Naive B cell (primary cell): ENCODE measurements at regions not wholly inside any gene's neighbourhood (a gene's known extent, or its start where the extent isn't known, plus 50 kb on each side); places are given as distances from the start of the nearest gene placed in this dataset.
A peak's percentile ranks its signal among the peaks of the same experiment; 100 is the strongest.

ENCODE experiments used
- ATAC-seq, 2 donors: fragments of 150-1000 bp; cut with Tn5 transposase; 2 replicates each; pipeline ENCODE4 v1.10.0; 2021; ENCODE audit warnings: low read depth in 2 of 2, mild to moderate bottlenecking in 2 of 2, moderate library complexity in 2 of 2
- DNase-seq: peaks from one replicate; pipeline ENCODE4 v3.0.0; 2022
- H3K27ac Mint-ChIP-seq, 6 donors: one replicate each; pipeline ENCODE4 v1.8.0; 2020 to 2022; ENCODE audit warnings: mild to moderate bottlenecking in 6 of 6, mixed read lengths in 6 of 6, moderate library complexity in 5 of 6, inconsistent platforms in 2 of 6
- H3K27me3 Mint-ChIP-seq, 3 donors: one replicate each; pipeline ENCODE4 v1.8.0; 2021 to 2022; ENCODE audit warnings: mixed read lengths in 3 of 3, mild to moderate bottlenecking in 1 of 3
- H3K36me3 Mint-ChIP-seq, 2 donors: one replicate each; pipeline ENCODE4 v1.8.0; 2020 to 2022; ENCODE audit warnings: mixed read lengths in 2 of 2, inconsistent platforms in 1 of 2, mild to moderate bottlenecking in 1 of 2
- H3K4me1 Mint-ChIP-seq, 3 donors: one replicate each; pipeline ENCODE4 v1.8.0; 2020 to 2022; ENCODE audit warnings: mixed read lengths in 3 of 3, inconsistent platforms in 1 of 3, mild to moderate bottlenecking in 1 of 3, moderate library complexity in 1 of 3
- H3K4me3 Mint-ChIP-seq, 8 donors: one replicate each; pipeline ENCODE4 v1.8.0; 2020 to 2022; ENCODE audit warnings: mild to moderate bottlenecking in 8 of 8, mixed read lengths in 8 of 8, moderate library complexity in 8 of 8, inconsistent platforms in 2 of 8
- H3K9me3 Mint-ChIP-seq, 7 donors: one replicate each; pipeline ENCODE4 v1.8.0; 2020 to 2022; ENCODE audit warnings: mixed read lengths in 7 of 7, mild to moderate bottlenecking in 5 of 7, inconsistent platforms in 2 of 7, moderate library complexity in 1 of 7

DNA sequence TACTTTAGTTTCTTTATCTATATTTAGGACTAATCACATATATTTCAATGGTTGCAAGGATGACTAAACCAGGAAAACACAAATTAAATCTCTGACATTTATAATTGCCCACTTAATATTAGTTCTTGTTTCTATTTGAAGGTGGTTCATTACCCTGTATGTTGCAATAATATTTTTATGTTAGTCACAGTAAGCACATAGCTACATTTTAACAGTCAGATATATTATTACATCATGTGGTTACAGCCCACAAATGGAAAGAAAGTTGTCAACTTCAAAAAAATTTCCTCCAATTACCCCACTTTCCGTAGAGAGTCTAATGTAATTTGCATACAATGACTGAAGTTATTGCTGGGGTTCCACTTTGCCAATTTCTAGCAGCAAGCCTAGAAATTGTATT is 114.6 kb downstream of the TUSC7 start:
- Mint-ChIP-seq H3K4me3 (no peak overlapping the region), H3K36me3 (no peaks in the 10 kb centered on the region), H3K27me3 (peaks cover 0 to 6% (median 0%) of the 10 kb centered on the region in 3 donors), H3K4me1 (no peaks in the 10 kb centered on the region), H3K27ac (no peak overlapping the region), H3K9me3 (no peaks in the 10 kb centered on the region)
- DNase-seq (no peak), ATAC-seq (no peak)

DNA sequence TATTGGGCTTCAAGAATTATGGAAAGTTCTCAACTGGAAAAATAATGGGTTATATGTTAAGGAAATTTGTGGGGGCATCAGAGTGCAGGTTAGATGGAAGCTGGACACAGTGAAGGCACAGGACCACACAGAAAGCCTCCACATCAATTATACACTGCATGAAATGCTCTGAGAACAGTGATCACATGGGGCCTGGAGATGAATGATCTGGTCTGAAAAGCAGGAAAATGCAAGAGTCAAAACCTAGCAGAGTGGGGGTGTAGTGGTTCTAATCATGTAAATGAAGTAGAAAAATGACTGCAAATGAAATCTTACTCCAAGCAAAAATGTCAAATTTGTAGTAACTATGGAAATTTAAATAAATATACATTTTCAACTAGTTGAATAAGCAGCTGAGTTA is 123.6 kb downstream of the TUSC7 start:
- H3K27ac Mint-ChIP-seq: no peak overlapping the region
- peaks cover 0 to 1% (median 0%) of the 10 kb centered on the region in 7 donors for H3K9me3 Mint-ChIP-seq
- H3K36me3 Mint-ChIP-seq: no peaks in the 10 kb centered on the region
- no peaks in the 10 kb centered on the region for H3K4me1 Mint-ChIP-seq
- no peak for DNase-seq
- no peak for ATAC-seq
- peaks cover 0 to 4% (median 0%) of the 10 kb centered on the region in 3 donors for H3K27me3 Mint-ChIP-seq
- H3K4me3 Mint-ChIP-seq: no peak overlapping the region

DNA sequence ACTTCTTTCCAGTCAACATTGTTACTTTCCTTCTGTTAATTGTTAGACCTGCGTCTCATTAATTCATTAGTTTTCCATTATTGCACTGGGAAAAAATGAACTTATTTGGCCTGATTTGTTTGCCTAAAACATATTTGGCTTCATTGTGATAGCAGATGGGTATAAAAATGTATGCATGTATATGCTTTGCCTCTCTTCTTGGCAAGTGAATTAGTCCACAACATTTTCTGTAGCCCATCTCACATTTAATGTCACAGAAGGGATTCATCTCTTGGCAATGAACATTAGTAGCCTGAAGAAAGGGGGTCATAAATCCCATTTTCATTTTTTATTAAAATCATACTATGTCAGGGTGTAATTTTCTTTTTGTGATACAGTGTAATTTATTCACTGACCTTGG is 125.2 kb downstream of the TUSC7 start:
- Mint-ChIP-seq H3K9me3 (peaks cover 0 to 1% (median 0%) of the 10 kb centered on the region in 7 donors), H3K4me1 (no peaks in the 10 kb centered on the region), H3K4me3 (no peak overlapping the region), H3K36me3 (no peaks in the 10 kb centered on the region), H3K27me3 (peaks cover 0 to 4% (median 0%) of the 10 kb centered on the region in 3 donors), H3K27ac (no peak overlapping the region)
- no peak for DNase-seq
- ATAC-seq: no peak

GRCh38 chr3:116835658-116836057 is 126.1 kb downstream of the TUSC7 start:
- Mint-ChIP-seq H3K4me1 (no peaks in the 10 kb centered on the region), H3K9me3 (peaks cover 0 to 1% (median 0%) of the 10 kb centered on the region in 7 donors), H3K27ac (no peak overlapping the region), H3K27me3 (peaks cover 0 to 4% (median 0%) of the 10 kb centered on the region in 3 donors), H3K4me3 (no peak overlapping the region), H3K36me3 (no peaks in the 10 kb centered on the region)
- DNase-seq (no peak), ATAC-seq (no peak)

DNA sequence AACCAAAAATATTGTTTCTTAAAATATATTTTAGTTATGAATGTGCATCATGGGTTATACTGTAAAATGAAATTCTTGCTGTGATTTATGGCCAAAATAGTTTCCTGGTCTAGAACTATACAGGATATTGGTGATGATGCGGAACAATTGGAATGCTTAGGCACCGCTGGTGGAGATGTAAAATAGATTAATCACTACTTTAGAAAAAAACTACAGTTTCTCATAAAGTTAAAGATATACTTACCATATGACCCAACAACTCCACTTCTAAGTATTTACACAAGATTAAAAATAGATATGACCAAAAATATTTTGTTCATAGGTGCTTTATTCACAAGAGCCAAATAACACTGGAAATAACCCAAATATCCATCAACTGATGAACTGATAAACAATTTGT is 126.7 kb downstream of the TUSC7 start:
- Mint-ChIP-seq H3K27ac (no peak overlapping the region), H3K4me1 (no peaks in the 10 kb centered on the region), H3K36me3 (no peaks in the 10 kb centered on the region), H3K4me3 (no peak overlapping the region), H3K27me3 (peaks cover 0 to 4% (median 0%) of the 10 kb centered on the region in 3 donors), H3K9me3 (peaks cover 0 to 1% (median 0%) of the 10 kb centered on the region in 7 donors)
- no peak for ATAC-seq
- no peak for DNase-seq

DNA sequence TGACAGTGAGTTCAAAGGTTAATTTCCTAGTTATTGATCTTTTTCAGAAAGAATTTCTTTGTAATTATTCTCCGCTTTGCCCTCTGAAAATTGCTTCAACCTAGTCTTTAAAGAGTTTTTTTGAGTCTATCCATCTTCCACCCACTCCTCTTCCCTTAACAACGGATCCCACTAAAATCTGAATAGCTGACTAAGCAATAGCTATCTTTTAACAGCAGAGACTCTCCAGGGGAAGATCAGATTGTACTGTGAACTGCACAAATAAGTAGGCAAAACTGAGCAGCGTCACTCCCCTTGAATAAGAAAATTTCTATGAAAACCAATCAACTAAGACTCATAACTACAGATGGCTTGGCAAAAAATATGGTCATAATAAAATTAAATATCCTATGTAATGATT is 127.9 kb downstream of the TUSC7 start:
- peaks cover 0 to 4% (median 0%) of the 10 kb centered on the region in 3 donors for H3K27me3 Mint-ChIP-seq
- no peak overlapping the region for H3K27ac Mint-ChIP-seq
- ATAC-seq (no peak), DNase-seq (no peak)
- no peaks in the 10 kb centered on the region for H3K36me3 Mint-ChIP-seq
- H3K4me3 Mint-ChIP-seq: no peak overlapping the region
- H3K9me3 Mint-ChIP-seq: peaks cover 0 to 1% (median 0%) of the 10 kb centered on the region in 7 donors
- H3K4me1 Mint-ChIP-seq: no peaks in the 10 kb centered on the region

GRCh38 chr3:116841003-116841735 is 131.6 kb downstream of the TUSC7 start:
- Mint-ChIP-seq H3K36me3 (no peaks in the 10 kb centered on the region), H3K4me3 (no peak overlapping the region), H3K27me3 (peaks cover 0 to 9% (median 0%) of the 10 kb centered on the region in 3 donors), H3K4me1 (no peaks in the 10 kb centered on the region), H3K27ac (no peak overlapping the region), H3K9me3 (no peaks in the 10 kb centered on the region)
- ATAC-seq (no peak), DNase-seq (no peak)

- H3K36me3 Mint-ChIP-seq: no peaks in the 10 kb centered on the region
- DNase-seq: no peak
These were observed 132.8 kb downstream of the TUSC7 start for GRCh38 chr3:116842254-116842957.

DNA sequence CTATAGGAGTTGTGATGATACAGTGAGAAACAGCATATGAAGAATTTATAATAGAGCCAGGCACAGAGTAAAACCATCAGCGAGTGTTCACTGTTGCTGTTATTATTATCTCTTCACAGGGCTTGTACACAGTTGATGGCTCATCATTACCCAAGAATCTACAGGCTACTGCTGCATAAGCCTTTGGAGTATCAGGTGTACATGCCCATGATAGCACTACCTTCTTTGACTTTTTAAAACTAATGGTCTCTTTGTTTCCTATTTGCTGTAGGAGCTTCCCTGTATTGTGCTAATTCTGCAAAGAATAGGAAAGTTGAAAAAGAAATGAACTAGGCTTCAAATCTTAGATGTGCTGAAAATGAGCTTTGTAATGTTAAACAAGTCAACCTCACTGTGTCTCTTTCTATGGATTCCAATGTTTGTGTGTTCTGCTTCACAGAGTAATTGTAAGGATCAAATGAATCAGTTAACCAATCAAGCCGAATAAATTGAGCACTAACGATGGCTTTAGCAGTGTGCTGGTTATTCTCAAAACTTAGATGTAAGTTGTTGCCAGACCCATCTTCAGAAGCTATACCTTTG is 138.8 kb downstream of the TUSC7 start:
- no peaks in the 10 kb centered on the region for H3K36me3 Mint-ChIP-seq
- H3K4me1 Mint-ChIP-seq: no peaks in the 10 kb centered on the region
- peaks cover 0 to 12% (median 2%) of the 10 kb centered on the region in 7 donors for H3K9me3 Mint-ChIP-seq
- DNase-seq (no peak), ATAC-seq (no peak)
- H3K27ac Mint-ChIP-seq: no peak overlapping the region
- no peak overlapping the region for H3K4me3 Mint-ChIP-seq
- peaks cover 0 to 21% (median 18%) of the 10 kb centered on the region in 3 donors for H3K27me3 Mint-ChIP-seq

More at GRCh38 chr3:116842254-116842957, 132.8 kb downstream of the TUSC7 start:
- peaks cover 0 to 11% (median 3%) of the 10 kb centered on the region in 3 donors for H3K27me3 Mint-ChIP-seq
- no peak for ATAC-seq
- H3K9me3 Mint-ChIP-seq: peaks cover 0 to 3% (median 0%) of the 10 kb centered on the region in 7 donors
- no peak overlapping the region for H3K27ac Mint-ChIP-seq
- no peak overlapping the region for H3K4me3 Mint-ChIP-seq
- no peaks in the 10 kb centered on the region for H3K4me1 Mint-ChIP-seq

DNA sequence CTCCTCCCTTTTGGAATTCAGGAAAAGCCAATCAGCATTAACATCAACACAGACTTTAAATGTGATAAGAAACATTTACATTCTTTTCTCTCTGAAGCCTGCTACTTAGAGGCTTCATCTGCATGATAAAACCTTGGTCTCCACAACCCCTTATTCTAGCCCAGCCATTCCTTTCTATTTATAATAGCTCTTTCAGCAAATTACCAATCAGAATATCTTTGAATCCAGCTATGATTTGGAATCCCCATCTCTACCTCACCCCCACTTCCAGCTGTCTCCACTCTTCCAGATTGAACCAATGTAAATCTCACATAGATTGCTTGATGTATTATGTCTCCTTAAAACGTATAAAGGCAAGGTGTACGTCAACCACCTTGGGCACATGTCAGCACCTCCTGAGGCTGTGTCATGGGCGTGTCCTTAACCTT is 139.7 kb downstream of the TUSC7 start:
- Mint-ChIP-seq H3K9me3 (peaks cover 0 to 12% (median 2%) of the 10 kb centered on the region in 7 donors), H3K4me3 (no peak overlapping the region), H3K36me3 (no peaks in the 10 kb centered on the region), H3K27ac (no peak overlapping the region), H3K4me1 (no peaks in the 10 kb centered on the region), H3K27me3 (peaks cover 0 to 21% (median 18%) of the 10 kb centered on the region in 3 donors)
- DNase-seq (no peak), ATAC-seq (no peak)

DNA sequence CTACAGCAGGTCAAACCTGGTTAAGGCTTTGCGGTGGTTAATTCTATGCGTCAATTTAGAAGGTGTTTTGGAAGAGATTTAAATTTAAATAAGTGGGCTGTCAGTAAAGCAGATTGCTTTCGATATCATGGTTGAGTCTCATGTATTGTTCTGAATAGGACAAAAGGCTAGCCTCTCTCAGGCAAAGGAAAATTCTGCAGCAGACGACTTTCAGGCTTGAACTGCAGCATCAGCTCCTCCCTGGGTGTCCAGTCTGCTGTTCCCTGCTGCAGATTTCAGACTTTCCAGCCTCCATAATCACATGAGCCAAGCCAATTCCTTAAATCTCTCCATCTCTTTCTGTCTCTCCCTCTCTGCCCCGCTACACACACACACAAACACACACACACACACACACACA is 143.2 kb downstream of the TUSC7 start:
- Mint-ChIP-seq H3K4me3 (no peak overlapping the region), H3K27me3 (peaks cover 0 to 12% (median 11%) of the 10 kb centered on the region in 3 donors), H3K36me3 (no peaks in the 10 kb centered on the region), H3K4me1 (no peaks in the 10 kb centered on the region), H3K27ac (no peak overlapping the region), H3K9me3 (peaks cover 0 to 12% (median 0%) of the 10 kb centered on the region in 7 donors)
- ATAC-seq (no peak), DNase-seq (no peak)

DNA sequence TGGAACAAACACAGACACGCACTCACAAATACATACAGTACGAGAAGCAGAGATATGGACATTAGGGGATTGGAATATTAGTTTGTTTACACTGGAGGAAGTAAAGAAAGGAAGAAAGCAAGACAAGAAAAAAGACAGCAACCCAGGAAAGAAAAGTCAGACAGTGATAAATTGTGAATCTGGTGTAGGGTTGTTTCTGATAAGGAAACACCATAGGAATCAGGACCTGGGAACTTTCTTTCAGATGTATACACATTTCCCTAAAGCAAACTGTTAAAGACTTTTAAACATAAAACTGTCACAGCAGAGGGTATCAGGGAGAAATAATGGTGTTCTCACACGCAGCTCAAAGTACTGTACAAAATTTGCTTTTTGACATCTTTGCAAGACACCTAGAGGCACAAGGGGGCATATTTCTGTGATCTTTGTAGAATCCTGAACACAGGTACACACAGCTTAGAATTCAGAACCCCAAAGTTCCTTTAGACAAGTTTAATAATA is 153.7 kb downstream of the TUSC7 start:
- ATAC-seq: no peak
- peaks cover 0 to 5% (median 2%) of the 10 kb centered on the region in 3 donors for H3K4me1 Mint-ChIP-seq
- H3K27ac Mint-ChIP-seq: no peak overlapping the region
- H3K4me3 Mint-ChIP-seq: no peak overlapping the region
- no peaks in the 10 kb centered on the region for H3K27me3 Mint-ChIP-seq
- H3K36me3 Mint-ChIP-seq: no peaks in the 10 kb centered on the region
- no peak for DNase-seq
- no peaks in the 10 kb centered on the region for H3K9me3 Mint-ChIP-seq

DNA sequence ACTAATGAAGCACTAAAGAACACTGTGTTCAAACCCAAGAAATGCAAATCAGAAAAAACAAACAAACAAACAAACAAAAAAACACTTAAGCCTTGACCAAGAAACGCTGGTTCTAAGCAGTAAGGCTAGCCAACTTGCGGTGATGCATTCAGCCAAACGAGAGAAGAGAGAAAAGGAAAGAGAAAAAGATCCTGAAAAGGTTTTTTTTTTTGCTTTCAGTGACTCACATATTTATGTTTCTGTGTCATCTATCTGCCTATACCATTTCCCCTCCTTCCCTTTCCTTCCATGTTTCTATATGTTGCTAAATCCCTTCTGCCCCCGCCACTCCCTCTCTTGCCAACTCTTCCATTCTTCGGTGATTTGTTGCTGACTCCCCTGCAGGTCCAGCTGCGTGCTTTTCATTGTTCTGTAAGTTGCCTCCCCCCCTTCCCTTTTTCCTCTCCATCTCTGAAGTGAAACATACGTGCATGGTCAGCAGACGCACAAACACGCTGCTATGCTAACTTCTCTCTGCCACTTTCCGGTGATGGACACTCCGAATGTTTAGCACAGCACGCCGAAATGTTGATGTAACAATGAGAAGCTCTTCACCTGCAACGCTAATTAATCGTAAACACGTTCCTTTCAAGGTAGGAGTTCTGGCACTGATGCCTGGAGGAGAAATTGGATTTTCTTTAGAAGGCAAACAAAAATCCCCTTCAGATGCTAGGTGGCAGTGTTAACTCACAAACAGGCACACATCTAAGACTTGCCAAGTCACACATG is 154.4 kb downstream of the TUSC7 start:
- Mint-ChIP-seq H3K27ac (no peak overlapping the region), H3K36me3 (no peaks in the 10 kb centered on the region), H3K9me3 (no peaks in the 10 kb centered on the region), H3K27me3 (no peaks in the 10 kb centered on the region), H3K4me1 (peaks cover 0 to 5% (median 2%) of the 10 kb centered on the region in 3 donors), H3K4me3 (no peak overlapping the region)
- DNase-seq: peak; percentile 18
- ATAC-seq: peak in 1 of 2 donors; percentile 56
